ENCODE measurements at regions not wholly inside any gene's neighbourhood (a gene's known extent, or its start where the extent isn't known, plus 50 kb on each side); places are given as distances from the start of the nearest gene placed in this dataset.

DNA sequence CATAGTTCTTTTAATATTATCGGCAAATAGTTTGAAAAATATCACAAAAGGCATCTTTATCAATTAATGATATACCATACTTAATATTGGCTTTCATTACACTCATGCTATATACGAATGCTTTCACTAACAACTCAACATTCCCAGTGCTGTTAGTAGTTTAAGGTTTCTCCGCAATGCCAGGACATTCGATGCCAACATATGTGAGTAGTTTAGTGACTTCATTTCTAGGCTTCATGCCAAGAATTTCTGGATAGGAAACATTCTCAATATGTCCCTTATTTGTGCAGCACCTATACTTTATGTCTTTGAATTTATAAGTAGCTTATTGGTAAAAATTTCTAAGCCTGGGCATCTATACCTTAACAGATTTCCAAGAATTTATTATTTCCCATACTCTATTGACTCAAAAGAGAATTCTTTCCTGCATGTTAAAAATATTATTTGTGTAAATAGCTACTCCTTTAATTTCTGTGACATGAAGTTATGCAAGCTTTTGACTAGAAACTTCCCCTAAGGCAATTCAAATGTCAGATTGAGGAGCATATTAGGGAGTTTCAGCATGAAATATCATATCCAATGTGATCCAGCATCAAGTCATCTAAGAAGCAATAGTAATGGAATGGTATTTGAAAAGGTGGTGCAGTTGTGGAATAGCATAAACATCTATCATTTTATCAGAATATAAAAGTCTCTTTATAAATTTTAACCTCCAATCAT lies 236.0 kb upstream of the STXBP5 start:
- H3K9ac ChIP-seq (ENCODE audit: low read length) = no peak overlapping the region
- no peak overlapping the region for H3K4me2 ChIP-seq (ENCODE audit: low read length)
- H3K79me2 ChIP-seq (ENCODE audit: insufficient read depth, low read length) = no peaks in the 10 kb centered on the region
- TF ChIP-seq CTCF (IDR thresholded peaks at IDR 0.05; ENCODE audit: insufficient read depth, low read depth, low read length) (no peak), EZH2 (IDR thresholded peaks at IDR 0.05; ENCODE audit: insufficient read depth, low read length) (no peak)
- FAIRE-seq (peak; percentile 92), DNase-seq (ENCODE audit: low read depth) (peak; percentile 77)
- Mint-ChIP-seq H3K4me1 (ENCODE audit: low read depth, unreplicated experiment) (peaks cover 3% of the 10 kb centered on the region), H3K27me3 (ENCODE audit: low read depth, unreplicated experiment) (no peaks in the 10 kb centered on the region), H3K27ac (ENCODE audit: unreplicated experiment) (no peak overlapping the region), H3K9me3 (ENCODE audit: unreplicated experiment) (peaks cover 23% of the 10 kb centered on the region), H3K4me3 (ENCODE audit: unreplicated experiment) (no peak overlapping the region), H3K36me3 (ENCODE audit: low read depth, unreplicated experiment) (no peaks in the 10 kb centered on the region)
- no peak overlapping the region for H3K27ac ChIP-seq (ENCODE audit: low read depth, low read length)
- H3K9me3 ChIP-seq (ENCODE audit: insufficient read depth, low read depth, low read length) = peaks cover 3% of the 10 kb centered on the region
- H2AFZ ChIP-seq (ENCODE audit: low read depth, low read length) = no peak overlapping the region
- H3K36me3 ChIP-seq (ENCODE audit: insufficient read depth, low read length) = no peaks in the 10 kb centered on the region
- H4K20me1 ChIP-seq (ENCODE audit: insufficient read depth, low read length) = no peaks in the 10 kb centered on the region
- H3K4me1 ChIP-seq (ENCODE audit: insufficient read depth, low read length) = peaks cover 5% of the 10 kb centered on the region
- H3K4me3 ChIP-seq (ENCODE audit: insufficient read depth, low read depth, low read length) = no peak overlapping the region
- H3K27me3 ChIP-seq (ENCODE audit: insufficient read depth, low read length) = no peaks in the 10 kb centered on the region

DNA sequence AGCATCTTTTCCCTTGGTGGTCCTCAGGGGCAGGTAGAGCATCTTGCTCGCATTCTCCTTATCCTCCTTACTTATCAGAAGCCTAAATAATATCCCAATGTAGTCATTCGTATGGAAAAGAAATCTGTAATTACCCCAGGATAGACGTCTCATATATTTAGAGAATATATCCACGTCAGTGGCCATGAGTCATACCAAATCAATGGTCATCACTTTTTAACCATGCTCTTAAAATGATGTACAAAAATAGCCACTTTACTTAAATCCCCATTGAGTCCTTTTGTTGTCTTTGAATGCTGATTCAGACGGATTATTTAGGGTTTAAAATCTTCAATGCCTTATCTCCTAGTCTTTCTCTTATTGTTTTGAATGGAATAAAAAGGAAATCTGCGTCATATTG lies 231.7 kb upstream of the STXBP5 start:
- TF ChIP-seq CTCF (IDR thresholded peaks at IDR 0.05; ENCODE audit: insufficient read depth, low read depth, low read length) = no peak
- TF ChIP-seq EZH2 (IDR thresholded peaks at IDR 0.05; ENCODE audit: insufficient read depth, low read length) = no peak
- Histone ChIP-seq H3K4me1 (ENCODE audit: insufficient read depth, low read length) (peaks cover 4% of the 10 kb centered on the region), H3K27me3 (ENCODE audit: insufficient read depth, low read length) (no peaks in the 10 kb centered on the region), H3K4me2 (ENCODE audit: low read length) (no peak overlapping the region), H3K9ac (ENCODE audit: low read length) (no peak overlapping the region), H3K79me2 (ENCODE audit: insufficient read depth, low read length) (no peaks in the 10 kb centered on the region), H3K36me3 (ENCODE audit: insufficient read depth, low read length) (no peaks in the 10 kb centered on the region), H3K9me3 (ENCODE audit: insufficient read depth, low read depth, low read length) (no peaks in the 10 kb centered on the region), H4K20me1 (ENCODE audit: insufficient read depth, low read length) (no peaks in the 10 kb centered on the region), H2AFZ (ENCODE audit: low read depth, low read length) (no peak overlapping the region), H3K27ac (ENCODE audit: low read depth, low read length) (no peak overlapping the region), H3K4me3 (ENCODE audit: insufficient read depth, low read depth, low read length) (no peak overlapping the region)
- no peak for FAIRE-seq
- peak; percentile 26 for DNase-seq (ENCODE audit: low read depth)
- Mint-ChIP-seq H3K36me3 (ENCODE audit: low read depth, unreplicated experiment) (no peaks in the 10 kb centered on the region), H3K4me1 (ENCODE audit: low read depth, unreplicated experiment) (peaks cover 1% of the 10 kb centered on the region), H3K9me3 (ENCODE audit: unreplicated experiment) (peaks cover under 1% of the 10 kb centered on the region), H3K4me3 (ENCODE audit: unreplicated experiment) (no peak overlapping the region), H3K27ac (ENCODE audit: unreplicated experiment) (no peak overlapping the region), H3K27me3 (ENCODE audit: low read depth, unreplicated experiment) (no peaks in the 10 kb centered on the region)

DNA sequence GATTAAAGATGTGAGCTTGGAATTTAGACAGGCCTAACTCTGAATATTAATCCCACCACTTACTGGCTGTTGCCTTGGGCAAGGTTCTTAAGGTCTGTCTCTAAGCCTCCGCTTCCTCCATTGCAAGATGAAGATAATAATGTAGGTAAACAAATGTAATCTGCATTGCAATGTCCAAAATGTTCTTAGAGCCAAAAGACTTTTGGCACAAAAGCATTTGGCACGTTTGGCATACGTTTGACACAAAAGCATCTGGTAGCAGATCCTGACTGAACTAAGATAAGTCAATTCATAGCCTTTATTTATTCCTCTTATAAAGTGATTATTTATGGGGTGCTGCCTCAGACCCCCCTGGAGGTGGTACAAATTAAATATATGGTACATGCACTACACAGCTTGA lies 229.9 kb upstream of the STXBP5 start:
- Histone ChIP-seq H3K4me1 (ENCODE audit: insufficient read depth, low read length) (no peaks in the 10 kb centered on the region), H3K27ac (ENCODE audit: low read depth, low read length) (no peak overlapping the region), H3K36me3 (ENCODE audit: insufficient read depth, low read length) (no peaks in the 10 kb centered on the region), H3K9me3 (ENCODE audit: insufficient read depth, low read depth, low read length) (no peaks in the 10 kb centered on the region), H3K4me2 (ENCODE audit: low read length) (no peak overlapping the region), H4K20me1 (ENCODE audit: insufficient read depth, low read length) (no peaks in the 10 kb centered on the region), H2AFZ (ENCODE audit: low read depth, low read length) (no peak overlapping the region), H3K79me2 (ENCODE audit: insufficient read depth, low read length) (no peaks in the 10 kb centered on the region), H3K4me3 (ENCODE audit: insufficient read depth, low read depth, low read length) (no peak overlapping the region), H3K9ac (ENCODE audit: low read length) (no peak overlapping the region), H3K27me3 (ENCODE audit: insufficient read depth, low read length) (no peaks in the 10 kb centered on the region)
- Mint-ChIP-seq H3K27ac (ENCODE audit: unreplicated experiment) (no peak overlapping the region), H3K9me3 (ENCODE audit: unreplicated experiment) (no peaks in the 10 kb centered on the region), H3K4me1 (ENCODE audit: low read depth, unreplicated experiment) (no peaks in the 10 kb centered on the region), H3K36me3 (ENCODE audit: low read depth, unreplicated experiment) (no peaks in the 10 kb centered on the region), H3K4me3 (ENCODE audit: unreplicated experiment) (no peak overlapping the region), H3K27me3 (ENCODE audit: low read depth, unreplicated experiment) (no peaks in the 10 kb centered on the region)
- TF ChIP-seq EZH2 (IDR thresholded peaks at IDR 0.05; ENCODE audit: insufficient read depth, low read length) = no peak
- TF ChIP-seq CTCF (IDR thresholded peaks at IDR 0.05; ENCODE audit: insufficient read depth, low read depth, low read length) = no peak
- DNase-seq (ENCODE audit: low read depth) (no peak), FAIRE-seq (no peak)
